Activated CD4-positive, alpha-beta T cell treated with anti-CD3 and anti-CD28 coated beads for 24 hours (primary cell): ENCODE measurements at regions not wholly inside any gene's neighbourhood (a gene's known extent, or its start where the extent isn't known, plus 50 kb on each side); places are given as distances from the start of the nearest gene placed in this dataset.
"Not testable (repeated sequence)": the region's sequence is repeated elsewhere in the genome, so short reads cannot be mapped to it uniquely, and the experiment has no call there.

Source experiments
- DNase-seq, 2 donors: peaks; one replicate each; pipeline ENCODE4 v3.0.0-alpha.2; 2020; ENCODE audit warnings: low read depth in 2 of 2

DNA sequence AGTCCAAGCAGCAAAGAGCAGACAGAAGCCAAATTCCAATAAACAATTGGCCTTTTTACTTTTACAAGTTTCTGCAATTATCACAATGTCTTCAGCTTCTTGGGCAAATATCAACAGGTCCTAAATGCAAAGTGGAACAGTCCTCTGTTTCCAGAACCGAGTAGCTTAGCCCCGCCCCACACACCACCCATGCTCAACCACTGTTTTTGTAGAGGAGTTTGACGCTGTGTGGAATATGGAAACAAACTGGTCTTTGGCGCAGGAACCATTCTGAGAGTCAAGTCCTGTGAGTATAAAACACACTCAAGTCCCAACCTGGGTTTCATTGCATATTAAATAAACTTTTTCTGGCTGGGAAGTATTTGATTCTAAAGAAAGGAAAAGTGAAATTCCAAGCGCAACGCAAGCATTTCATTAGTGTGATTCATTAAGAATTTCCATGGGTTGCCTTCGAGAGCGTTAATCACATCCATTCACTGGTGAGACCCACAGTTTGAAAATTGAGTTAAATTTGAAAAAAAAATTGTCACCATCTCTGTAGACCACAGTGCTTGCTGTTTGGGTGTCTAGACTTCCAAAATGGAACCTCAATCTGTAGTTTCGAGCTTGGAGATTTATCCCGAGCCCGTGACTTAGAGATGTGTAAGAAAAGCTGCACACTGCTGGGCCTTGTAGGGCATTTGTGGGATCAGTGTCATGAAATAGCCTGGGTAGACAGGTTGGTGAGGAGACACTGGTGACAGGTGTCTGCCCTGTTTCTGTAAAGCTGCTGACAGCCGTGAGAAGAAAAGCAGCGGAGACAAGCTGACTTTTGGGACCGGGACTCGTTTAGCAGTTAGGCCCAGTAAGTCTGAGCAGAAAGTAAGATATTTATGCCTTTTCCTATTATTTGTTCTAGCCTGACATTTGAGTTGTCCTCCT, 96.1 kb downstream of the DAD1 start:
- DNase-seq: no peak

DNA sequence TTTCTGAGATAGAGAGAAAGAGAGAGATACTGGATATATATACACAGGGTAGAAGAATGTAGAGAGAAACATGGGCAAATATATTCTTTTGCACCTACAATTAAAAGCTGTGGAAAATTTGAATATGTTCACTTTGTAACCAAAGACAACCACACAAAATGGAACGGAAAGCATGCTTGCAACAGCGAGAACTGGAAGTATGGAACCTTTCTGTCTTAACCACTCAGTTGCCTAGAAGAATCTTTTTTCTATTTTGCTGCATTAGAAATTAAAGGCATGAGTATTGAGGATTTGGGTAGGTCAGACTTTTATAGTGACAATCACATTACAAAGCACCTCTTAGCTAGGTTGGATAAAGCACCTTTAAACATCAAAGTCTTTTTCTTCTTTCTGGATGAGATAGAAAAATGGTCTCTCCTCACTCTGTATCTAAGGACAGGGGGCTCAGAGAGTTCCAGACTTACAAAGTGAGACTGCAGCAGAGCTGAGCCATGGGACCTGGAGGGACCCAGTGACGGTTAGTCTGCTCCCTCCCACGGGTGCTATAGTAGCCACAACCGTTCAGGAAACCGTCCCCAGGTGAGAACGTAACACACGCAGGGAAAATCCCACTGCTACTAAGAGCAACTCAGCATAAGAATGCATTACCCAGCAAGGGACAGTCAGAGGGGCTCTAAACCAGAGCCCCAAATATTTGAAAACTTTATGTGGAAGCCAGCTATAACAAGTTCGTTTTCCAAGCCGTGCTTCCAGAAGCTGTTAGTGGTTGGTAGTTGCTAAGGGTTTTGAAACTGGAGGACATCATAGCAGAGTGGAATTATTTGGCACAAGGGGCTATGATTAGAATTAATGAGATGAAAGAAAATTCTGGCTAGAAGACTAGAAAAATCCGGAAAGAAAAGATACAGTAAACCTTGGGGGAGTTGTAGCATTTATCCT, 97.1 kb downstream of the DAD1 start:
- DNase-seq: no peak

DNA sequence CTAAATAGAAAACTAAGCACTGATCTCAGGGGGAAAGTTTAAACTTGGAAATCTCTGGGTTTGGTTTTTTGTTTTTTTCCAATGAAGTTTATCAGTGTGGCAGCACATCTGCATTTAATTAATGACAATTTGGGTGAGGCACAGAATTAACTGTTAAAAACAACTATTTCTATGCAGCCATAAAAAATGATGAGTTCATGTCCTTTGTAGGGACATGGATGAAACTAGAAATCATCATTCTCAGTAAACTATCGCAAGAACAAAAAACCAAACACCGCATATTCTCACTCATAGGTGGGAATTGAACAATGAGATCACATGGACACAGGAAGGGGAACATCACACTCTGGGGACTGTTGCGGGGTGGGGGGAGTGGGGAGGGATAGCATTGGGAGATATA, 98.0 kb downstream of the DAD1 start:
- not testable (repeated sequence) for DNase-seq

DNA sequence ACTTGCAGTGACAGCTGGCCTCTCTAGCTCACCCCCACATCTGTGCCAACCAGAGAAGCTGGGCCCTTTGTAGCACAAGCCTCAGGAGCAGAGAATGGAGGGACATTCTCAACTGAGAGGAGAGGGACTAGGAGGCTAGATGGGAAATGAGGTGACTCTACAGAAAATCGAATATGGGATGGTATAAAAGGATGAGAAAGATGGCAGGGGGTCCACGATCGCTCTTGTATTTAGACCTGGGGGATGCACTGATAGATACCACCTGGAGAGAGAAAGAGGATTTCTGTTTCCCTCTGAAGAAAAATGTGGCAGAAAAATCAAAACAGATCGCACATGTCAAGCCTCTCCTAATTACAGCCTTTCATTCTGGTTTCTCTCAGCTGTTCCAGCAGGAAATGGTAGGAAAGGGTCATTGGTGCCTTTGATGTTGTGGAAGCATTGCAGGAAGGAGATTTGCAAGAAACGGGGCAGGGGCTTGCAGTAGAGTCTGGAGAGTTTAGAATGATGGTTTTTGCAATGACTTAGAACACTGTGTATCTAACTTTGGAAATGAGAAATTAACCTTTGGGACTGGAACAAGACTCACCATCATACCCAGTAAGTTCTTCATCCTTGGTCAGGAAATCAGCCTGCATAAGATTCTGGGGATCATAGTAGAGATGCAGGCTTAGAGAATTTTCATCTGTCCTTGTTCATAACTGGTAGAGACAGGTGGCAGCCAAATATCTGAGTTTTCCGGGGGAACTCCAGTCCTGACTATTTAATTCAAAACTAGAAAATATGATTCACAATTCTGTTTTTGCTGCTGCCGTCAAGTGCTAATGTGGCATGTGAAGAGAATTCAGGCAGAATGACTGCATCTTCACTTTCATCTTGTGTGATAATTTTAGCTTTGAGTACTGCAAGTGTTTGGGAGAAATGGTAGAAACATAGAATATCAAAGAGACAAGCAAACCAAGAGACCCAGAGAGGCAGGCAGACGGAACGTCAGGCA, 98.8 kb downstream of the DAD1 start:
- no peak for DNase-seq

DNA sequence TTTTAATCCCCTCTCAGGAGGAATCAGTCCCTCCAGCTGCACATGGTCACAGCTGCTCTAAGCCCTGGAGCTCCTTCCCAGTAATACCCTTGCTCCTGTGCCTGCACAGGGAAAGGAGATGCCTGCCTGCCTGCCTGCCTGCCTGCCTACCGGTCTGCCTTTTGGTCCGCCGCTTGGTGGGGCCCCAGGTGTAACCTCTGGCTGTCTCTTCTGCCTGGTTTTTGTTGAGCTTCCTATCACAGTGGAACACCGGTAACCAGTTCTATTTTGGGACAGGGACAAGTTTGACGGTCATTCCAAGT, 99.8 kb downstream of the DAD1 start:
- DNase-seq: no peak

DNA sequence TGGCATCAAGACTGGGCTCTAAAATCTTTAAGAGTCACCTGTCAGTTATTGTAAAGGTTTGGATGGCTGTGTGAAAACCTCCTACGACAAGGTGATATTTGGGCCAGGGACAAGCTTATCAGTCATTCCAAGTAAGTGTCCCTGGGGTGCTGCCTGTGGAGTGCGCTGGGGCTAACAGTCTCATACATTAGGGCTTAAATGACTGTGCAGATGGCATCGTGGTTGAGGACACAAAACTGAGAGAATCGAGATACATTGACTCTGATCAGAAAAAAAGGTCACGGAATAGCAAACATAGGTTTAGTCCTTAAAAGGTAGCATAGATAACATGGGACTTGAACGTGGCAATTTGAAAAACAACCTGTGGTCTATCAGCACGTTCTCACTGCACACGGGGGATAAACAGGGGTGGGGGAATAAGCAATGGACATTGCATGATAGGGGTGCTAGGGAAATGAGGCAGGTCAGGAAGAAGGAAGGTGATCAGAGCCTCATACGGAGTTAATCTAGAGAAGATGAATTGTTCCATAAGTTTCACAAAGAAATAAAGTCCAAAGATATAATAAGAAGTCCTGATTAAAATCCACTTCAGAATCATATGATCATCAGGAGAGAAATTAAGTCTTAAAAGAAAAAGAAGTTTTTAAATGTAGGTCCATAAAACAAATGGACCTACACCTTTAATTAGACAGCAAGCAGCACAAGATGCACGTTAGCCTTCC, 100.3 kb downstream of the DAD1 start:
- DNase-seq: no peak

DNA sequence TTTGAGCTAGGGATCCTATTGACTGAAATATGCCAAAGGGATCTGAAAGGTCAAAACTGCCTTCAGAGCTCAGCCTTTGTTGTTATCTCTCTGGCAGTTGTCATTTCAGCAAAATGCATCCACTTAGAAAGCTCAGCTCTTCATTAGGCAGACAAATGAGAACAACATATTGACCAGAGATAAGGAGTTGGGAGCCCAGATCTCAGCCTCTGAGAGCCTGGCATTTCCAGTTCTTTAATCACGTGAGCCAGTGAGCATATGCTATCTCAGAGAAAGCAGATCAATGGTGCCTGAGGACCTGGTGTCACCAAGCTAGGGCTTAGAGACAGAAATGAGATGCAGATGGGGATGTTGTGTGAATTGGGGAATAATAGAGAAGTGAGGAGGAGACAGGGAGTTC, 101.1 kb downstream of the DAD1 start:
- DNase-seq: no peak

DNA sequence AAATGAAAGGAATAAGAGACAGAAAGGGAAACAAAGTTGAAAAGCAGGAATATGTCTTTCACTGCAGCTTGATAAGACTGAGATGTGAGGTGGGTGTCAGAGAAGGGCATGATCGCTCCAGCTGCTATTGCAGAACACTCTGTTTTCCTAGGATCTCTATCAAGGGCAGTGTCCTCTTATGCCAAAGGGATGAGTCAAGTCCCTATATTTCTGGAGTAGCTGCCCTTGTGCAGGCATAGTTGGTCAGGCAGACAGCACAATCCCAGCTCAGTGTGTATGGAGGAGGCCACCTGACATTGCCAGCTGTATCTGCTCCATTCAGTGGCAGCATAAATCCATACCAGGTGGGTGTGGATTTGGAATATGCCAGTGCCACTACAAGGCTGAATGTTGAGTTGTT, 101.6 kb downstream of the DAD1 start:
- DNase-seq: no peak

DNA sequence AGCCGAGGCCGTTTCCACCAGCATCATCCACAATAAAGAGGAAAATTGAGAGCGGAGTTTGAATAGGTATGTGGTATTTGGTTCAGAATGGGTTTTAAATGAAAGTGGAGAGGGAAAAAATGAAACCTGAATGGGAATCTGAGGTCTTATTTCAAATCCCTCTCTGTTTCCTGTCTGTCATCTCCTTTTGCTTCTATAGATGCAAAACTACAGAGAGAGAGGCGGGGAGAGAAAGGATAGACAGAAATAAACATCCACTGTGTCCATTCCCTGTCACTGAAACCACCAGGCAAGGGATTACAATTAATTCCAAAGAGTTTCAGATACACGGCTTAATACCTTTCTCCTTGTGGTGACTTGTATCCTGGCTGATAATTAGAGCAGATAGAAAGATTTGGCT, 102.3 kb downstream of the DAD1 start:
- DNase-seq: no peak

DNA sequence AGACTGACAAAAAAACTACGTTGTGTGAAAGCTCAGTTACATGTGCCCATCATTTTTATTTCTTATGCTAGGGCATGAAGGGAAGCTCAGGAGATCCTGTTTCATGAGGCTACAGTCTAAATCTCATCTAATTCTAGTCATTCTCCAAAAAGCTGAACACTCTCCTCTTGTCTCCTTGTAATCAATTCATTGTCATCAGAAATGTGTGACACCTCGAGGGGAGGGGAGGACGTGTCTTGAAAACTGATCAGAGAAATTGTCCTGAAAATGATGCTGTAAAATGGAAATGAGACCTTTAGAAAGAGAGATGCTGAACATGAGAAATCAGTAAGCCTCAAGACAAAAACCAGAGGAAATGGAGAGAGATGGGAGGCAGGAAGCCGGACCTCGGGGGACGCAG, 103.4 kb downstream of the DAD1 start:
- DNase-seq: no peak

DNA sequence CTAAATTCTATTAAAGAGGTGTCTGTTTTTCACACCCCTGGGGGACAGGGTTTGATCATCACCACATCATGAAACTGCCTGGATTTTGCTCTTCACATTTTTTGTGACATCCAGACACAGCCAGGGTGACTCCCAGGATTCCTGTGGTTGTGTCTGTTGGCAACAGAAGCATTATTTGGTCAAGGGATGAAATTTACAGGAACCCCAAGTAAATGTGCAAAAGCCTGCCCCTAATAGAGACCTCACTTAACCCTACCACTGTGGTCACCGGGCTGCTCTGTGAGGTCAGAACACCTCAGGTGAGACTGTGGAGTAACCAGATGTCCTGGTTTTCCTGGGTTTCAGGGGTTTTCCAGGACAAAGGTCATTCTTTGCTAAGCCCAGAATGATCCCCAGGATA, 103.8 kb downstream of the DAD1 start:
- no peak for DNase-seq

DNA sequence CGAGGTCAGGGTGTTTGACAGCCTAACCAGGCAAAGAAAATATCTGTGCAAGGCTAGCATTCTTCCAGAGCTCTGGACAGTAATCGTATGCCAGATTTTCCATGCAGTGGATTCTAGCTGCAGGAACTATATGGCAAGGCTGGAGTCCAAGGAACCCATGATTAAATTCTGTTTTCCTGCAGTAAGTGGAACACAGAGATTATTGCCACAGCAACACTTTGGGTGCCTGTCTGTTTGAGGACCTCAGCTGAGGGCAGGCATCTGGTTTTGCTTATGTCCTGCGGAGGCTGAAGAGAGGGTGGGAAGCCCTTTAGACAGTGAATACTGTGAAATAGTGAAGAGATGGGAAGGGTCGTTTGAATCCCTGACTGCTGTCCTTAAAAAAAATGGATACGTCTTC, 104.4 kb downstream of the DAD1 start:
- DNase-seq: no peak

DNA sequence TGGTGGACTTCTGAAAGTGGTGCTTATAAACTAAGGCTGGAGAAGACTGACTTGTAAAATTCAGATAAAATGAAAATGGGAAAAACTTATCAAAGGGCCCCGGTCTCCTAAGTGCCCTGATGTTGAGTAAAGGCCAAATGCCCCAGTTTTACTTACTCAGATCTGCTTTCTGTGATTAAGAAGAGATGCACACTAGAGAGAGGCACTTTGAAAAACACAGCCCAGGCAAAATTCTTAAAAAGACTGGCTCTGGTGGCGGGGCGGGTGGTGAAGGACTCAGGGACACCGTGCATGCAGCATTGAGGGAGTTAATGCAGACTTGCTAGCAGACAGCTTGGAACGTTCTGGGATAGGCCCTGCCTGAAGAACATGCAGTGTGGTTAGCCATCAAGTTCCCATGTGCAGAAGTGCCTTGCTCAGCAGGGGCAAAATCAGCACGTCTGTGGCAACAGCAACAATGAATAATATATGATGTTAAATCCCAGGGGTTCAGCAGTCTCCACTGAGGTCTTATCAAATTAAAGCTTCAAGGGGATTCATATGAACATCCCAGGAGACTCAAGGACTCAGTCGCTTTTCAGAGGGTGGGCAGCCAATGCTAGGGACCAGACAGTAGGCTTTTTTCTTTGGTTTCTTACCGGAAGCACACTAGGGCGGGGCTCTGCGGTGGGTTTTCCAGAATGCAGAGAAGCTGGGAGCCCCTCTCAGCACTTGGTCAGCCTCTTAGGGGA, 105.0 kb downstream of the DAD1 start:
- DNase-seq: no peak

DNA sequence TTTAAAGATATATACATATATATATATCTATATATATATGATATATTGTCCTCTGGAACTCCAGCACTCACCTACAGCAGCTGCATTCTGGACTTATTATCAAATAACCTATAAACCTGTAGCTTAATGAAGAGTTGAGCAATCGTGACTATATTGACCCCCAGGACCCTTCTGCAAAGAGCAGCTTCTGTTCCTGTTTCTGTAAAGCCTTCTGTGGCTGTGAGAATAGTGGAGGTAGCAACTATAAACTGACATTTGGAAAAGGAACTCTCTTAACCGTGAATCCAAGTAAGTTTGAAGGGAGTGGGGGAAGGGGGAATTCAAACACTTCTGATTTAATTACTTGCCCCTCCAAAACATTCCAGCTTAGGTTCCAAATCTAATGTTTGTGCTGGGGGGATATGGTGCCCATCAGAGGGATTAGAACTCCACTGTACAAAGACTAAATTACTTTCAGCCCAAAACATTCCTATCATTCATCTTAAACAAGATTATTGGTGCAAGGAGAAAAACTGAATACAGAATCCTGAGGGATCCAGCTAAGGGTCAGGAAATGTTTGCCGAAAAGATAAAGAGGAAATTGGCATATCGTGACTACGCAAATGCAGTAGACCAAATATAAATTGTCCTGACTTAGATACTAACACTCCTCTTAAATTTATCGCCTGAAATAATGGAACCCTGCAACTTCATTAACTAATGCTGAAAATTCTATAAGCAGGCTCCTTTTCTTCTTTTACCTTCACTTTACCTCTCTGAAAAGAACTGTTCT, 106.1 kb downstream of the DAD1 start:
- DNase-seq: no peak

DNA sequence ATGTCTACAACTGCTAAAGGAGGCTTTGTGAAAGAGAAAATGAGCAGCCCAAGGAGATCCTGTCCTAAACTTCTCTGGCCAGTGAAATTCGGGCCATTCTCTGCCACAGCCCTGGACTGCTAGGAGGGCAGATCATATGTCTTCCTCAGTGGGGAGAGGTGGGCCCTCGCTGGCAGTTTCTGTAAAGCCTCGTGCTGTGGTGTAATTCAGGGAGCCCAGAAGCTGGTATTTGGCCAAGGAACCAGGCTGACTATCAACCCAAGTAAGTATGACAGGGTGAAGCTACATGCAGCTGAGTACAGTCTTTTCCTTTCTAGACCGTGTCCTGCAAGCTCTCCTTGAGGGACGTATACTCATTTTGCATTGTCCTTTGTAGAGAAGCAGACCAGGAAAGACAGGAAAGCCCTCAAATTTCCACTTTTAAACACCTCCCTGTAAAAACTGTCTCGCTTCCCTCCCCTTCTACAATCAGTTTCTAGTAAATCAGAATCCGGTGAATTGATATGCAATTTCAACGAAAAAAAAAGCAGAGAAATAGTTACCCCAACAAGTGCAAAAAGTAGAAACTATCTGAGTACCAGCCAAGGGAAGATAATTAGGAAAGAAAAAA, 106.8 kb downstream of the DAD1 start:
- no peak for DNase-seq

DNA sequence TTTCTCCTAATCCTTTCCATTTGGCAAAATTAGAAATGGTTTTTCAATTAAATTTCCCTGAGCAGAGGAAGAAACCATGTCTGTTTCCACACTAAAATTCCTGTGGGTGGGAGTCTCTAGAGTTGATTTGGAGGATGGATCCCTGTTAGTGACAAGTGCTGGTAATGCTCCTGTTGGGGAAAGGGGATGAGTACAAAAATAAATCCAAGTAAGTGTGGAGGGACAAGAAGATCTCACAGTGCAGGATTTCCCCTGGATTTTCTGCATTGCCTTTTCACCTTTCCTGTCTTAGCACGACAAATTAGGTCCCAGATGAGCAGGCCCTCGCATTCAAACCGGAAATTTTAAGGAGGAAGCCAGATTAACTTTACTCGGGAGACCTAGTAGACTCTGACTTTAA, 107.5 kb downstream of the DAD1 start:
- no peak for DNase-seq

DNA sequence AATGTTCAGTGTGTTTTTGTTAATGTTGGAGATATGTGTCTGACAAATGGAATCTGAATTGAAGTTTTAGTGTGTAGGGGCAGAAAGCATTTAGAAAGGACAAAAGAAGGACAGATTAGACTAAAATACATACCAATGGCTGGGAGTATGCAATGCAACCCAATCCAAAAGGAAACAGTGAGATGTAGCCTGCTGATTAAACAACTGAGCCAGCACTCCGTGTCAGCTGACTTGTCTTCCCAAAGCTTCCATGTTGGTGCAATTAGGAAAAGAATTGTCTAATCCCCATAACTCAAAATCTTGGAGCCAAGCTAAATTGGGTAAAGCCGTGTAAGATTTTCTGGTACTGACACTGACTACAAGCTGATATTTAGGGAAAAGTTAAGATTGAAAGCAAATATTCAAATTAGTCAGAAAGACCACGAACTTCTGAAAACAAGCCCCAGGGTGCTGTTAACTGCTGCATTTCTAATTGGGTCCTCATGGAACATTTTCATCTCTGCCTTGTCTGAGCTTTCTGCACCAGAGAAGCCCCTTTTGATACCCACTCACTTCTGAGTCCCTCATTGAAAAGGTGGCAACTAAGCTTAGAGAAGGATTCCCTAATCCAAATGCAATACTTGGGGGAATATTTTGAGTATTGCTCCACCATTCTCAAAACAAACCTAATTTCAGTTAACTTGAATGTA, 109.1 kb downstream of the DAD1 start:
- DNase-seq: no peak

DNA sequence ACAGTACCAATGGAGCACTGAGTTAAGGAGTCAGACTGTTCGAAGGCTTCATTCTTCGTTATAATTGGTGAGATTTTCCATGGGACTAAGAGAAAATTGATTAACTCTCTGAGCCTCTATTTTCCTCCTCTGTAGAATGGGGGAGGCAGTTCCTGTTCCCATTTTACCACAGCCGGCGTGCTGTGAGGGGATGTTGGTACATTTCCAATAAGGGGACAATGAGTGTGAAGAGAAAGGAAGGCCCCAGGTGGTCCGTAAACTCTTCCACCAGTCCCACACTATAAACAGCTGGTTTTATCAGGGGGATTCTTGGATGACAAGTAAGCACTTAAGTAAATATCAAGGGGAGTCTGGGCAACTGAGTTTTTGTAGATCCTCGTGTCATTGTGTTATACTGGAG, 109.9 kb downstream of the DAD1 start:
- DNase-seq: no peak

DNA sequence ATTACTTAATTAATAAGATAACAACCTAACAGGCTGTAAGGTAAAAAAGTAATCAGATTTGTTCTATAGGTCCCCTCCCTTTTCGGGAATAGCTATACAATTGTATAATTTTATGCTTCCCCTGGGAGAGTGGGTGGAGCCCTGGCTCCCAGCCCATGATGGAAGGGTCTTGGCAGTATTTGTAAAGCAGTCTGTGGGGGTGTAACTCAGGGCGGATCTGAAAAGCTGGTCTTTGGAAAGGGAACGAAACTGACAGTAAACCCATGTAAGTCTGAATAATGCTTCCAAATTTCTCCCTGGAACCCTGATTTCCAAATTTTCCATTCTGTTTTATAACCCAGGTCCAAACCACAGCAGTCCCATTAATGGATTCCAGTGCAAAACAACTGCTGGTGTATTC, 110.4 kb downstream of the DAD1 start:
- DNase-seq: no peak
